GM06990 (cell line): ENCODE measurements at regions not wholly inside any gene's neighbourhood (a gene's known extent, or its start where the extent isn't known, plus 50 kb on each side); places are given as distances from the start of the nearest gene placed in this dataset.

Experiments
- DNase-seq: peaks from one replicate; pipeline ENCODE4 v3.0.0-alpha.2; 2011; ENCODE audit not compliant: insufficient read length; ENCODE audit errors: extremely low read depth
- H3K27me3 ChIP-seq: replicated peaks from 2 replicates; pipeline ENCODE4 v1.6.0; 2011; ENCODE audit warnings: low read length; ENCODE audit not compliant: control insufficient read depth, insufficient read depth
- H3K36me3 ChIP-seq: 2 replicates; pipeline ENCODE4 v1.5.1; 2011; ENCODE audit warnings: low read length; ENCODE audit not compliant: control insufficient read depth, insufficient read depth
- H3K4me3 ChIP-seq: replicated peaks from 2 replicates; pipeline ENCODE4 v1.5.1; 2011; ENCODE audit warnings: low read depth, mild to moderate bottlenecking, control low read depth, low read length
- TF ChIP-seq, protein P1 (sequence below): IDR thresholded peaks from 2 replicates; pipeline ENCODE4 v1.5.1; 2011; ENCODE audit warnings: low read length, control low read depth, mild to moderate bottlenecking, inconsistent platforms; ENCODE audit not compliant: insufficient read depth, poor library complexity, severe bottlenecking

- Histone ChIP-seq H3K4me3 (no peak overlapping the region), H3K27me3 (no peaks in the 10 kb centered on the region; the same call in 1 of the 2 replicates), H3K36me3 (no peaks in the 10 kb centered on the region)
- DNase-seq, result no peak
- TF ChIP-seq, protein P1, sequence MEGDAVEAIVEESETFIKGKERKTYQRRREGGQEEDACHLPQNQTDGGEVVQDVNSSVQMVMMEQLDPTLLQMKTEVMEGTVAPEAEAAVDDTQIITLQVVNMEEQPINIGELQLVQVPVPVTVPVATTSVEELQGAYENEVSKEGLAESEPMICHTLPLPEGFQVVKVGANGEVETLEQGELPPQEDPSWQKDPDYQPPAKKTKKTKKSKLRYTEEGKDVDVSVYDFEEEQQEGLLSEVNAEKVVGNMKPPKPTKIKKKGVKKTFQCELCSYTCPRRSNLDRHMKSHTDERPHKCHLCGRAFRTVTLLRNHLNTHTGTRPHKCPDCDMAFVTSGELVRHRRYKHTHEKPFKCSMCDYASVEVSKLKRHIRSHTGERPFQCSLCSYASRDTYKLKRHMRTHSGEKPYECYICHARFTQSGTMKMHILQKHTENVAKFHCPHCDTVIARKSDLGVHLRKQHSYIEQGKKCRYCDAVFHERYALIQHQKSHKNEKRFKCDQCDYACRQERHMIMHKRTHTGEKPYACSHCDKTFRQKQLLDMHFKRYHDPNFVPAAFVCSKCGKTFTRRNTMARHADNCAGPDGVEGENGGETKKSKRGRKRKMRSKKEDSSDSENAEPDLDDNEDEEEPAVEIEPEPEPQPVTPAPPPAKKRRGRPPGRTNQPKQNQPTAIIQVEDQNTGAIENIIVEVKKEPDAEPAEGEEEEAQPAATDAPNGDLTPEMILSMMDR, result no peak
Measured at GRCh38 chr3:13145826-13146642, 72.8 kb upstream of the IQSEC1 start.

GRCh38 chr3:13145131-13145825 is 72.0 kb upstream of the IQSEC1 start:
- TF ChIP-seq, protein P1, result no peak
- Histone ChIP-seq H3K27me3 (no peaks in the 10 kb centered on the region; the same call in 1 of the 2 replicates), H3K4me3 (no peak overlapping the region), H3K36me3 (no peaks in the 10 kb centered on the region)
- no peak for DNase-seq

DNA sequence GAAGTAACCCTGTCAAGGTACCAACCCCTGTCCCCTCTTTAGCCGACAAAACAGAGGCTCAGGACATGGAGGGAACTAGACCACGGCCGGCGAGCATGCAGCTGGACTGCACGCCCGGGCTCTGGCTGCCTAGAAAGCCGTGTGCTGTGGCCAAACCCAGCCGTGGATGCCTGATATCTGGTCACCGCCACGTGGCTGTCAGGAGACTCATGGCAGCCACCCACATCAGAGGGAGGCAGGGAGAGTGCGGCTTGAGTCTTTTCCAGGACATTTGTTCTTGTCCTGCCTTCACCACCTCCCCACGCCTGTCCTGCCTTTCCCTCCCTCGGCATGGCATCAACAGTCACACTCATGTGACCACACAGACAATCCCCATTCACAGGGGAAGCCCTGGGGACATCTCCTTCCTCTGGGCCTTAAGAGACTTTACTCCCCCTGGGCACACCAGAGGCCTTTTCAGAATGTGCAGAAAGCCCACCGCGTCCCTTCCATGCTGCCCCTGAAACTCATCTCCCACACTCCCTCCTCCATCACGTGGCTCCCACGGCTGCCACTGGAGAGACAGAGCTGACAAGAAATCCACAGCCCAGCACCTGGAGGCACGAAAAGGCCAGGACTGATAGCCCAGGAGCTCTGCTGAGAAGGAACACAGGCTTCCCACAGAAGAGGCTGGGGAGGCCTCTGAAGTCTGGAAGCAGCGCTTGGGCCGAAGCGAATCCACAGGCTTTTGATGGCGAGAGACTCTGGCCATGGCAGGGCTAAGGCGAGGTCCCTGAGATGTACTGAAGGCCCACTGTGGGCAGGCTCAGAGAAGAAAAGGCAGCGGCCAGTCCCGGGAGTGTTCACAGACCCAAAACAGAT is 71.2 kb upstream of the IQSEC1 start:
- Histone ChIP-seq H3K36me3 (no peaks in the 10 kb centered on the region), H3K4me3 (no peak overlapping the region), H3K27me3 (peaks cover 1% of the 10 kb centered on the region)
- TF ChIP-seq, protein P1, result no peak
- DNase-seq, result no peak

GRCh38 chr3:13143381-13144004 is 70.3 kb upstream of the IQSEC1 start:
- no peak for DNase-seq
- Histone ChIP-seq H3K27me3 (peaks cover 1% of the 10 kb centered on the region), H3K4me3 (no peak overlapping the region), H3K36me3 (no peaks in the 10 kb centered on the region)
- TF ChIP-seq, protein P1, result no peak
